Osteocyte (in vitro differentiated cells): ENCODE measurements at regions not wholly inside any gene's neighbourhood (a gene's known extent, or its start where the extent isn't known, plus 50 kb on each side); places are given as distances from the start of the nearest gene placed in this dataset.

Experiments
- DNase-seq: peaks from one replicate; pipeline ENCODE4 v3.0.0; 2021; ENCODE audit warnings: mixed read lengths; ENCODE audit not compliant: unreplicated experiment; ENCODE audit errors: extremely low spot score
- H3K27ac Mint-ChIP-seq: one replicate; pipeline ENCODE4 v1.8.0; 2021; ENCODE audit warnings: mild to moderate bottlenecking, mixed read lengths; ENCODE audit not compliant: unreplicated experiment
- H3K27me3 Mint-ChIP-seq: one replicate; pipeline ENCODE4 v1.8.0; 2021; ENCODE audit warnings: mixed read lengths; ENCODE audit not compliant: unreplicated experiment
- H3K36me3 Mint-ChIP-seq: one replicate; pipeline ENCODE4 v1.8.0; 2021; ENCODE audit warnings: mixed read lengths; ENCODE audit not compliant: unreplicated experiment
- H3K4me1 Mint-ChIP-seq: one replicate; pipeline ENCODE4 v1.8.0; 2021; ENCODE audit warnings: mixed read lengths; ENCODE audit not compliant: unreplicated experiment
- H3K4me3 Mint-ChIP-seq: one replicate; pipeline ENCODE4 v1.8.0; 2021; ENCODE audit warnings: mild to moderate bottlenecking, moderate library complexity, mixed read lengths; ENCODE audit not compliant: unreplicated experiment
- H3K9me3 Mint-ChIP-seq: one replicate; pipeline ENCODE4 v1.8.0; 2021; ENCODE audit warnings: mixed read lengths; ENCODE audit not compliant: unreplicated experiment
- TF ChIP-seq, protein P1 (sequence below): fragments of 200-600 bp; sonication (generic); IDR thresholded peaks from 2 replicates; pipeline ENCODE4 v1.5.0; 2021; ENCODE audit warnings: antibody characterized with exemption, mild to moderate bottlenecking, moderate library complexity

DNA sequence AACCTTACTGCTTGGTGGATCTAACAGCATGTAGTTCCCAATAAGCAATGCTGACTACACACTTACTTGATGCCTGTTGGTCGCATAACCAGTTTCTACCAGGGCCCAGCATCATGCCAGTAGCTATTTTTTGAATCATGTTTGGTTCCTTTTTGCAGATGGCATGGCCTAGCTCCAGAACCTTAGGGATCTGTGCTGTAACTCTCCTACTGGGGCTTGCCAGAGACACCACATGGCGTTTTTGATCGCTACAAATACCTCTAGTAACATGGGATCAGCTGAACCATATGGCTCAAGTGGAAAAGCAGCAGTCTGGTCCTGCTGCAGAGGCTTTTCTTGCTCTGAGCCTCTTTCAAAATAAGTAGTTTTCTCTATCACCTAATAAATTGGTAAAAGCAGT is 654.6 kb upstream of the API5 start:
- Mint-ChIP-seq H3K9me3 (peaks cover 18% of the 10 kb centered on the region), H3K27ac (no peak overlapping the region), H3K4me3 (no peak overlapping the region), H3K4me1 (no peaks in the 10 kb centered on the region), H3K27me3 (no peaks in the 10 kb centered on the region), H3K36me3 (no peaks in the 10 kb centered on the region)
- TF ChIP-seq, protein P1, sequence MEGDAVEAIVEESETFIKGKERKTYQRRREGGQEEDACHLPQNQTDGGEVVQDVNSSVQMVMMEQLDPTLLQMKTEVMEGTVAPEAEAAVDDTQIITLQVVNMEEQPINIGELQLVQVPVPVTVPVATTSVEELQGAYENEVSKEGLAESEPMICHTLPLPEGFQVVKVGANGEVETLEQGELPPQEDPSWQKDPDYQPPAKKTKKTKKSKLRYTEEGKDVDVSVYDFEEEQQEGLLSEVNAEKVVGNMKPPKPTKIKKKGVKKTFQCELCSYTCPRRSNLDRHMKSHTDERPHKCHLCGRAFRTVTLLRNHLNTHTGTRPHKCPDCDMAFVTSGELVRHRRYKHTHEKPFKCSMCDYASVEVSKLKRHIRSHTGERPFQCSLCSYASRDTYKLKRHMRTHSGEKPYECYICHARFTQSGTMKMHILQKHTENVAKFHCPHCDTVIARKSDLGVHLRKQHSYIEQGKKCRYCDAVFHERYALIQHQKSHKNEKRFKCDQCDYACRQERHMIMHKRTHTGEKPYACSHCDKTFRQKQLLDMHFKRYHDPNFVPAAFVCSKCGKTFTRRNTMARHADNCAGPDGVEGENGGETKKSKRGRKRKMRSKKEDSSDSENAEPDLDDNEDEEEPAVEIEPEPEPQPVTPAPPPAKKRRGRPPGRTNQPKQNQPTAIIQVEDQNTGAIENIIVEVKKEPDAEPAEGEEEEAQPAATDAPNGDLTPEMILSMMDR: no peak
- no peak for DNase-seq

DNA sequence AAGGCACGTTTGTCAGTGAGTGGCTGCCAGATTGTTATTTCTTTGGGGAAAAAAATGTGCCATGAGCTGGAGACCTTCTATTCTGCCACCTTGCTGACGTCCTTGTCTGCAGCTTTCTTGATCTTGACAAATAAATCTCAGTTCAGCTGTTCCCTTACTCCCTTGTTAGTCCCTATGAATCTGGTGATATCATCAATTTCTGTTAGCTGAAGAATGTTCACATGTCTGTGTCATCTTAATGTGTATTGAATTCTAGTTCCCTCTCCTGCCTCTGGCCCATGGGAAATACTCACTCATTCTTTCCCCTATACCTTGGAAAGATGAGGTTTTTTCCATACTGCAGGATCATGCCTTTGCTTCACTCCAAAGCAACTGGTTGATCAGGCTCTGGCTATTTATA is 649.9 kb upstream of the API5 start:
- H3K4me3 Mint-ChIP-seq: no peak overlapping the region
- peaks cover 7% of the 10 kb centered on the region for H3K9me3 Mint-ChIP-seq
- no peak overlapping the region for H3K27ac Mint-ChIP-seq
- H3K36me3 Mint-ChIP-seq: no peaks in the 10 kb centered on the region
- TF ChIP-seq, protein P1: no peak
- DNase-seq: no peak
- no peaks in the 10 kb centered on the region for H3K27me3 Mint-ChIP-seq
- no peaks in the 10 kb centered on the region for H3K4me1 Mint-ChIP-seq

DNA sequence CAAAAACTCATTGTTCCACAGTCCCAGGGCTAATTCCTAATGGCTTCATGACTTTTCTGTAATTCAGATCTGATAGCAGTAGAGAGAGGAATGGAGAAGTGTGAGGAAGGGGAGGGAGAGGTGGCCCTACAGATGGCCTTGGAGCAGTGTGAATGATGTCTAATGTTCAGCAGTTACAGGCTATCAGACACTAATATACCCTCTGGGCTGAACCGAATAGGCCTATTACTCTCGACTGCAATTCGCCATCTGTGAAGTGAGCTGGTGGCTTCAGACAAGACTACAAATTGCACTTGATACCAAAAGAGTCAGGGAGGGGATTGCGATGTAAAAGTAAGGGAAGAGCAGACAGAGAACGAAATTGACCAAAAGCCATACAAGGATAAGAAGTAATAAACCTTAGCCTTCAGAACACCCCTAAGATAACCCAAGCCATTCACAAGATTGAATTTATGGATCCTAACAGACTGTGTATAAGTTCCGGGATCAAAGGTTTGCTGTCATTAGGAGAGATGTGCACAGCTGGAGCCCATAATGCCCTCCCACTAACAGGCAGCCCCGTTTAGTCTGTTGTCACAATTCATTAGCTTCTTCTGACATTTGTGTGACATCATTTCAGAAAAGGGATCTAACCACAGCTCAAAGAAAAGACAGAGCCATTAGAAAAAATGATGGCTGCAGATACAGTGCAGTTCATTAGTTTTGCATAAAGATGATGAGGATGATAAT is 642.4 kb upstream of the API5 start:
- H3K4me1 Mint-ChIP-seq: no peaks in the 10 kb centered on the region
- H3K27me3 Mint-ChIP-seq: no peaks in the 10 kb centered on the region
- no peaks in the 10 kb centered on the region for H3K36me3 Mint-ChIP-seq
- H3K27ac Mint-ChIP-seq: no peak overlapping the region
- no peak overlapping the region for H3K4me3 Mint-ChIP-seq
- DNase-seq: no peak
- TF ChIP-seq, protein P1: no peak
- peaks cover 23% of the 10 kb centered on the region for H3K9me3 Mint-ChIP-seq

DNA sequence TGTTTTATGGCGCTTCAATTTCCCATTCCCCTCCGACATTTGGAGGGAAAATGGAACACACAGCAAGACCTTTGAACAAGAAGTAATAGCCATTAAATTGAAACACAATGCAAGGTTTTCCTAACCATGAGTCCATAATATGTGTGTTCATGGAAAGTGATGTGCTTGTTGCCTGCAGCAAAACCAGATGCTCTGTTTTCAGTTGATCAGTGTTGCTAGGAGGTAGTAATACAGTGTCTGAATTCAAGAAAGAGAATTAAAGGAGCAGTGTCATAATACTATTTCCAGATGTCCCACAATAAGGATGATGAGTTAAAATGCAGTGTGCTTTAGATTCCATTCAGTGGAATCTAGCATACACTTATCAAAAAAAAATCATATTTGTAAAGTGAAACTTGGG is 637.4 kb upstream of the API5 start:
- Mint-ChIP-seq H3K36me3 (no peaks in the 10 kb centered on the region), H3K27me3 (no peaks in the 10 kb centered on the region), H3K4me3 (no peak overlapping the region), H3K9me3 (peaks cover 28% of the 10 kb centered on the region), H3K4me1 (no peaks in the 10 kb centered on the region), H3K27ac (no peak overlapping the region)
- TF ChIP-seq, protein P1: no peak
- no peak for DNase-seq

DNA sequence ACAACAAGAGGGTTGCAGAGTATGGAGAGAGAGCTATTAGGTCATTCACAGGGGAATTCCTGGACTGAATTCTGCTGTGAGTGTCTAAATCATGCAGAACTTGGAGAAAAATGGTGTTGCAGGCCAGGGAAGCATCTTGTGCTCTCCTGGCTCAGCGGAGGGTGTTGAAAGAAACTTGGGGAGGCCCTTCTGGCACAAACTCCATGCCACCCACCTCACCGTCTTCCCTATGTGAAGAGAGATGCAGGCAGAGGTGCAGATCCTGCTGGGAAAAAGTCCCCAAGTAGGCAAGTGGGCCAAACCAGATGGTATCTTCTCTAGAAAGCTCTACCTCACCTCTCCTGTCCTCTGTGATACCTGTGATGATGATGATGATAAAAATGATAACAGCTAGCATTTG is 604.3 kb upstream of the API5 start:
- Mint-ChIP-seq H3K9me3 (peaks cover 16% of the 10 kb centered on the region), H3K36me3 (no peaks in the 10 kb centered on the region), H3K27ac (no peak overlapping the region), H3K4me3 (no peak overlapping the region), H3K4me1 (no peaks in the 10 kb centered on the region), H3K27me3 (no peaks in the 10 kb centered on the region)
- no peak for DNase-seq
- TF ChIP-seq, protein P1: no peak
